H1 (cell line): ENCODE measurements at regions not wholly inside any gene's neighbourhood (a gene's known extent, or its start where the extent isn't known, plus 50 kb on each side); places are given as distances from the start of the nearest gene placed in this dataset.

ENCODE experiments used
- CTCF ChIA-PET: fragments of 300-600 bp; sonication (Branson Sonifier 250); formaldehyde crosslinking; loops from one replicate; lab custom pipeline; 2021; ENCODE audit not compliant: partially characterized antibody; lab: Charles Lee
- POLR2A ChIA-PET: fragments of 300-600 bp; sonication (Branson Sonifier 250); formaldehyde crosslinking; loops from one replicate; lab custom pipeline; 2021; ENCODE audit warnings: inconsistent platforms; ENCODE audit not compliant: partially characterized antibody; lab: Charles Lee
- DNase-seq, 2 experiments: peaks; one replicate each; pipeline versions ENCODE4 v3.0.0 to v3.0.0-alpha.2; 2010 to 2022; ENCODE audit warnings: low spot score in 2 of 2, low read depth in 1 of 2, mixed read lengths in 1 of 2
- FAIRE-seq: peaks from 2 replicates; lab custom pipeline; 2011; peaks lifted over from hg19 to GRCh38; lab: Jason Lieb, UNC
- H2AFZ ChIP-seq: 2 replicates; pipeline ENCODE4 v1.8.1; 2012; ENCODE audit warnings: low read length, inconsistent platforms
- H2AK5ac ChIP-seq: 2 replicates; pipeline ENCODE4 v1.6.1; 2013; ENCODE audit warnings: low read depth, low read length
- H2BK120ac ChIP-seq: replicated peaks from 2 replicates; pipeline ENCODE3; 2013; ENCODE audit warnings: low read depth, low read length, inconsistent platforms
- H2BK12ac ChIP-seq: 2 replicates; pipeline ENCODE4 v1.6.1; 2013; ENCODE audit warnings: low read depth, low read length
- H2BK15ac ChIP-seq: 2 replicates; pipeline ENCODE4 v1.6.1; 2013; ENCODE audit warnings: low read length
- H2BK20ac ChIP-seq: 2 replicates; pipeline ENCODE4 v1.6.1; 2013; ENCODE audit warnings: low read length
- H2BK5ac ChIP-seq: 2 replicates; pipeline ENCODE4 v1.6.1; 2013; ENCODE audit warnings: low read depth, low read length
- H3K14ac ChIP-seq: 2 replicates; pipeline ENCODE4 v1.6.1; 2013; ENCODE audit warnings: inconsistent platforms; ENCODE audit not compliant: insufficient read length
- H3K18ac ChIP-seq: 2 replicates; pipeline ENCODE4 v1.6.1; 2013; ENCODE audit warnings: low read length; ENCODE audit errors: extremely low read depth
- H3K23ac ChIP-seq: 2 replicates; pipeline ENCODE4 v1.6.1; 2013; ENCODE audit warnings: inconsistent platforms; ENCODE audit not compliant: insufficient read length
- H3K23me2 ChIP-seq: 2 replicates; pipeline ENCODE4 v1.6.1; 2013; ENCODE audit warnings: low read depth, low read length
- H3K27ac ChIP-seq: 2 replicates; pipeline ENCODE4 v1.6.1; 2011; ENCODE audit warnings: low read depth, low read length, inconsistent platforms
- H3K27me3 ChIP-seq, 4 experiments: replicated peaks in 1 of 4; 1 replicate in 1 of 4; 2 replicates in 3 of 4; pipeline versions ENCODE4 v1.6.1 to v1.8.1; 2011 to 2013; ENCODE audit warnings: low read length in 3 of 4, mild to moderate bottlenecking in 3 of 4, inconsistent platforms in 2 of 4, mixed read lengths in 2 of 4, moderate library complexity in 1 of 4; ENCODE audit not compliant: control insufficient read depth in 3 of 4, insufficient read depth in 3 of 4; ENCODE audit errors: extremely low read depth in 1 of 4
- H3K36me3 ChIP-seq, 4 experiments: 2 replicates each; pipeline versions ENCODE4 v1.6.1 to v1.8.1; 2011 to 2013; ENCODE audit warnings: mild to moderate bottlenecking in 4 of 4, low read length in 3 of 4, moderate library complexity in 2 of 4, control low read depth in 1 of 4, inconsistent platforms in 1 of 4; ENCODE audit not compliant: insufficient read depth in 4 of 4, control insufficient read depth in 2 of 4
- H3K4ac ChIP-seq: replicated peaks from 2 replicates; pipeline ENCODE3; 2013; ENCODE audit warnings: low read length, low read depth, mixed read lengths, inconsistent platforms; ENCODE audit not compliant: insufficient read length
- H3K4me1 ChIP-seq, 4 experiments: replicated peaks in 1 of 4; 1 replicate in 1 of 4; 2 replicates in 3 of 4; pipeline versions ENCODE4 v1.6.1 to v1.8.1; 2011 to 2013; ENCODE audit warnings: low read length in 3 of 4, inconsistent platforms in 2 of 4, mixed read lengths in 1 of 4; ENCODE audit not compliant: insufficient read depth in 4 of 4, control insufficient read depth in 3 of 4
- H3K4me2 ChIP-seq, 2 experiments: 2 replicates each; pipeline versions ENCODE4 v1.6.1 to v1.8.1; 2011 to 2013; ENCODE audit warnings: low read depth in 2 of 2, low read length in 2 of 2, control low read depth in 1 of 2, inconsistent platforms in 1 of 2, mild to moderate bottlenecking in 1 of 2; ENCODE audit not compliant: insufficient read depth in 1 of 2
- H3K4me3 ChIP-seq, 4 experiments: fragments of 200-600, 300-600 bp in 1 of 4; sonication (generic), shearing (Covaris generic), sonication (Bioruptor Twin) in 1 of 4; 2 replicates each; pipeline versions ENCODE4 v1.5.1 to v1.8.1; 2011 to 2016; ENCODE audit warnings: low read length in 4 of 4, low read depth in 3 of 4, control low read depth in 2 of 4, inconsistent platforms in 2 of 4, mild to moderate bottlenecking in 2 of 4, mixed read lengths in 1 of 4, moderate library complexity in 1 of 4; ENCODE audit not compliant: insufficient read depth in 2 of 4; ENCODE audit errors: extremely low read depth in 1 of 4
- H3K56ac ChIP-seq: replicated peaks from 2 replicates; pipeline ENCODE3; 2013; ENCODE audit warnings: low read depth, mild to moderate bottlenecking, mixed read lengths, low read length, inconsistent platforms; ENCODE audit not compliant: insufficient read length
- H3K79me1 ChIP-seq: 2 replicates; pipeline ENCODE4 v1.6.1; 2013; ENCODE audit warnings: low read depth, low read length, control low read depth
- H3K79me2 ChIP-seq, 2 experiments: 2 replicates each; pipeline versions ENCODE4 v1.6.1 to v1.8.1; 2012 to 2013; ENCODE audit warnings: low read length in 2 of 2, mild to moderate bottlenecking in 2 of 2, inconsistent platforms in 1 of 2; ENCODE audit not compliant: insufficient read depth in 2 of 2, control insufficient read depth in 1 of 2
- H3K9ac ChIP-seq, 4 experiments: replicated peaks in 1 of 4; 1 replicate in 1 of 4; 2 replicates in 3 of 4; pipeline versions ENCODE4 v1.6.1 to v1.8.1; 2011 to 2013; ENCODE audit warnings: low read depth in 3 of 4, low read length in 3 of 4, control low read depth in 2 of 4, mild to moderate bottlenecking in 2 of 4, moderate library complexity in 2 of 4, inconsistent platforms in 1 of 4; ENCODE audit errors: extremely low read depth in 1 of 4
- H3K9me3 ChIP-seq, 2 experiments: 2 replicates each; pipeline versions ENCODE4 v1.6.1 to v1.8.1; 2012 to 2013; ENCODE audit warnings: mild to moderate bottlenecking in 2 of 2, moderate library complexity in 2 of 2, control low read depth in 1 of 2, inconsistent platforms in 1 of 2, low read depth in 1 of 2, low read length in 1 of 2, mixed read lengths in 1 of 2; ENCODE audit not compliant: insufficient read depth in 2 of 2
- H4K20me1 ChIP-seq, 2 experiments: replicated peaks in 1 of 2; 2 replicates each; pipeline versions ENCODE3 to v1.8.1; 2011 to 2013; ENCODE audit warnings: inconsistent platforms in 2 of 2, low read length in 2 of 2, mild to moderate bottlenecking in 1 of 2; ENCODE audit not compliant: insufficient read depth in 2 of 2, control insufficient read depth in 1 of 2
- H4K5ac ChIP-seq: 2 replicates; pipeline ENCODE4 v1.6.1; 2013; ENCODE audit warnings: low read length, low read depth, mixed read lengths, inconsistent platforms; ENCODE audit not compliant: insufficient read length
- H4K8ac ChIP-seq: 2 replicates; pipeline ENCODE4 v1.8.0; 2013; ENCODE audit warnings: mild to moderate bottlenecking, moderate library complexity, low read length, inconsistent platforms; ENCODE audit not compliant: insufficient read depth; ENCODE audit errors: extremely low read depth
- H4K91ac ChIP-seq: replicated peaks from 2 replicates; pipeline ENCODE3; 2013; ENCODE audit warnings: low read length, mixed read lengths, inconsistent platforms; ENCODE audit not compliant: insufficient read length
- WGBS, 2 experiments: shearing (Covaris generic) in 1 of 2; methylation state at CpG; one replicate each; pipeline versions ENCODE4 v1.1.6 to v1.1.7; 2013 to 2015; ENCODE audit warnings: low lambda C conversion rate in 2 of 2, mixed read lengths in 2 of 2, inconsistent platforms in 1 of 2, low coverage in 1 of 2, missing lambda C conversion rate in 1 of 2; ENCODE audit not compliant: insufficient replicate concordance in 2 of 2, insufficient coverage in 1 of 2, insufficient read length in 1 of 2; ENCODE audit errors: extremely low coverage in 1 of 2, missing lambda C conversion rate in 1 of 2; 5-methylcytosine and 5-hydroxymethylcytosine counted together
- TF ChIP-seq, protein P1 (sequence below): fragments of 300-600 bp; sonication (generic); IDR thresholded peaks from 2 replicates; pipeline ENCODE4 v1.7.1; 2012; ENCODE audit warnings: low read length, moderate library complexity, mild to moderate bottlenecking, inconsistent platforms; ENCODE audit not compliant: insufficient replicate concordance

DNA sequence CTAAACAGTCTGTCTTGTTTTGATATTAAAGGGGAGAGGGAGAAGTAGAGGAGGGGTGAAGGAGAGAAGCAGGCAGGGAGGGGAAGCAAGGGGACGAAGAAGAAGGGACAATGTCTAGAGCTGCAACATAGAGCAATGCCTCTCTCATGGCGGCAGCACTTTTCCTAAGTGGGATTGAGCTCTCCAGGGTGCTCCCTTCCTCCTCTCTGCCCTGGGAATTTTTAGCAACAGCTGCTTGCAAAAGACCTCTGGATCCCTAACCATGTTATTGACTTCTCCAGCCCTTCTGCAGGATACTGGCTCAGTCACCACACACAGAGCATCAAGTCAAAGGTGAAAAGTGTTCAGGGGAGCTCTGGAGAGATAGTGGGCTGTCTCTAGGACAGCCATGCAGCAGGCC, 734.9 kb downstream of the EPHA4 start:
- H2BK20ac ChIP-seq: no peak overlapping the region
- H2BK120ac ChIP-seq: no peak overlapping the region
- H3K27ac ChIP-seq: no peak overlapping the region
- no peak overlapping the region for H3K56ac ChIP-seq
- no peaks in the 10 kb centered on the region for H4K20me1 ChIP-seq
- no peak overlapping the region for H4K91ac ChIP-seq
- no peaks in the 10 kb centered on the region for H3K36me3 ChIP-seq
- ChIA-PET CTCF (no interaction called here), POLR2A (no interaction called here)
- no peaks in the 10 kb centered on the region for H3K4me1 ChIP-seq
- H2BK15ac ChIP-seq: no peak overlapping the region
- no peaks in the 10 kb centered on the region for H3K79me1 ChIP-seq
- no peak overlapping the region for H3K4me2 ChIP-seq
- no peak overlapping the region for H3K9ac ChIP-seq
- no peak for FAIRE-seq
- no peak overlapping the region for H2BK12ac ChIP-seq
- DNase-seq: no peak
- no peak overlapping the region for H3K4me3 ChIP-seq
- no peak overlapping the region for H3K23ac ChIP-seq
- H3K23me2 ChIP-seq: no peaks in the 10 kb centered on the region
- H3K9me3 ChIP-seq: no peaks in the 10 kb centered on the region
- no peak overlapping the region for H4K5ac ChIP-seq
- H2BK5ac ChIP-seq: no peak overlapping the region
- no peak overlapping the region for H2AFZ ChIP-seq
- 69% methylated on average over 2 of the region's 2 CpGs; no CpG with 5 or more reads in 1 of the 2 experiments for WGBS, 2 experiments
- no peak overlapping the region for H4K8ac ChIP-seq
- H2AK5ac ChIP-seq: no peak overlapping the region
- H3K4ac ChIP-seq: no peak overlapping the region
- H3K18ac ChIP-seq: no peak overlapping the region
- H3K79me2 ChIP-seq: no peaks in the 10 kb centered on the region
- no peaks in the 10 kb centered on the region for H3K27me3 ChIP-seq
- no peak overlapping the region for H3K14ac ChIP-seq
- TF ChIP-seq, protein P1, sequence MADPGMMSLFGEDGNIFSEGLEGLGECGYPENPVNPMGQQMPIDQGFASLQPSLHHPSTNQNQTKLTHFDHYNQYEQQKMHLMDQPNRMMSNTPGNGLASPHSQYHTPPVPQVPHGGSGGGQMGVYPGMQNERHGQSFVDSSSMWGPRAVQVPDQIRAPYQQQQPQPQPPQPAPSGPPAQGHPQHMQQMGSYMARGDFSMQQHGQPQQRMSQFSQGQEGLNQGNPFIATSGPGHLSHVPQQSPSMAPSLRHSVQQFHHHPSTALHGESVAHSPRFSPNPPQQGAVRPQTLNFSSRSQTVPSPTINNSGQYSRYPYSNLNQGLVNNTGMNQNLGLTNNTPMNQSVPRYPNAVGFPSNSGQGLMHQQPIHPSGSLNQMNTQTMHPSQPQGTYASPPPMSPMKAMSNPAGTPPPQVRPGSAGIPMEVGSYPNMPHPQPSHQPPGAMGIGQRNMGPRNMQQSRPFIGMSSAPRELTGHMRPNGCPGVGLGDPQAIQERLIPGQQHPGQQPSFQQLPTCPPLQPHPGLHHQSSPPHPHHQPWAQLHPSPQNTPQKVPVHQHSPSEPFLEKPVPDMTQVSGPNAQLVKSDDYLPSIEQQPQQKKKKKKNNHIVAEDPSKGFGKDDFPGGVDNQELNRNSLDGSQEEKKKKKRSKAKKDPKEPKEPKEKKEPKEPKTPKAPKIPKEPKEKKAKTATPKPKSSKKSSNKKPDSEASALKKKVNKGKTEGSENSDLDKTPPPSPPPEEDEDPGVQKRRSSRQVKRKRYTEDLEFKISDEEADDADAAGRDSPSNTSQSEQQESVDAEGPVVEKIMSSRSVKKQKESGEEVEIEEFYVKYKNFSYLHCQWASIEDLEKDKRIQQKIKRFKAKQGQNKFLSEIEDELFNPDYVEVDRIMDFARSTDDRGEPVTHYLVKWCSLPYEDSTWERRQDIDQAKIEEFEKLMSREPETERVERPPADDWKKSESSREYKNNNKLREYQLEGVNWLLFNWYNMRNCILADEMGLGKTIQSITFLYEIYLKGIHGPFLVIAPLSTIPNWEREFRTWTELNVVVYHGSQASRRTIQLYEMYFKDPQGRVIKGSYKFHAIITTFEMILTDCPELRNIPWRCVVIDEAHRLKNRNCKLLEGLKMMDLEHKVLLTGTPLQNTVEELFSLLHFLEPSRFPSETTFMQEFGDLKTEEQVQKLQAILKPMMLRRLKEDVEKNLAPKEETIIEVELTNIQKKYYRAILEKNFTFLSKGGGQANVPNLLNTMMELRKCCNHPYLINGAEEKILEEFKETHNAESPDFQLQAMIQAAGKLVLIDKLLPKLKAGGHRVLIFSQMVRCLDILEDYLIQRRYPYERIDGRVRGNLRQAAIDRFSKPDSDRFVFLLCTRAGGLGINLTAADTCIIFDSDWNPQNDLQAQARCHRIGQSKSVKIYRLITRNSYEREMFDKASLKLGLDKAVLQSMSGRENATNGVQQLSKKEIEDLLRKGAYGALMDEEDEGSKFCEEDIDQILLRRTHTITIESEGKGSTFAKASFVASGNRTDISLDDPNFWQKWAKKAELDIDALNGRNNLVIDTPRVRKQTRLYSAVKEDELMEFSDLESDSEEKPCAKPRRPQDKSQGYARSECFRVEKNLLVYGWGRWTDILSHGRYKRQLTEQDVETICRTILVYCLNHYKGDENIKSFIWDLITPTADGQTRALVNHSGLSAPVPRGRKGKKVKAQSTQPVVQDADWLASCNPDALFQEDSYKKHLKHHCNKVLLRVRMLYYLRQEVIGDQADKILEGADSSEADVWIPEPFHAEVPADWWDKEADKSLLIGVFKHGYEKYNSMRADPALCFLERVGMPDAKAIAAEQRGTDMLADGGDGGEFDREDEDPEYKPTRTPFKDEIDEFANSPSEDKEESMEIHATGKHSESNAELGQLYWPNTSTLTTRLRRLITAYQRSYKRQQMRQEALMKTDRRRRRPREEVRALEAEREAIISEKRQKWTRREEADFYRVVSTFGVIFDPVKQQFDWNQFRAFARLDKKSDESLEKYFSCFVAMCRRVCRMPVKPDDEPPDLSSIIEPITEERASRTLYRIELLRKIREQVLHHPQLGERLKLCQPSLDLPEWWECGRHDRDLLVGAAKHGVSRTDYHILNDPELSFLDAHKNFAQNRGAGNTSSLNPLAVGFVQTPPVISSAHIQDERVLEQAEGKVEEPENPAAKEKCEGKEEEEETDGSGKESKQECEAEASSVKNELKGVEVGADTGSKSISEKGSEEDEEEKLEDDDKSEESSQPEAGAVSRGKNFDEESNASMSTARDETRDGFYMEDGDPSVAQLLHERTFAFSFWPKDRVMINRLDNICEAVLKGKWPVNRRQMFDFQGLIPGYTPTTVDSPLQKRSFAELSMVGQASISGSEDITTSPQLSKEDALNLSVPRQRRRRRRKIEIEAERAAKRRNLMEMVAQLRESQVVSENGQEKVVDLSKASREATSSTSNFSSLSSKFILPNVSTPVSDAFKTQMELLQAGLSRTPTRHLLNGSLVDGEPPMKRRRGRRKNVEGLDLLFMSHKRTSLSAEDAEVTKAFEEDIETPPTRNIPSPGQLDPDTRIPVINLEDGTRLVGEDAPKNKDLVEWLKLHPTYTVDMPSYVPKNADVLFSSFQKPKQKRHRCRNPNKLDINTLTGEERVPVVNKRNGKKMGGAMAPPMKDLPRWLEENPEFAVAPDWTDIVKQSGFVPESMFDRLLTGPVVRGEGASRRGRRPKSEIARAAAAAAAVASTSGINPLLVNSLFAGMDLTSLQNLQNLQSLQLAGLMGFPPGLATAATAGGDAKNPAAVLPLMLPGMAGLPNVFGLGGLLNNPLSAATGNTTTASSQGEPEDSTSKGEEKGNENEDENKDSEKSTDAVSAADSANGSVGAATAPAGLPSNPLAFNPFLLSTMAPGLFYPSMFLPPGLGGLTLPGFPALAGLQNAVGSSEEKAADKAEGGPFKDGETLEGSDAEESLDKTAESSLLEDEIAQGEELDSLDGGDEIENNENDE: no peak
